ENCODE measurements at regions not wholly inside any gene's neighbourhood (a gene's known extent, or its start where the extent isn't known, plus 50 kb on each side); places are given as distances from the start of the nearest gene placed in this dataset.
"Not testable (repeated sequence)": the region's sequence is repeated elsewhere in the genome, so short reads cannot be mapped to it uniquely, and the experiment has no call there.

- Histone ChIP-seq H3K4me3 (ENCODE audit: control insufficient read depth in 2 of 3, extremely low read depth in 1 of 3, insufficient read depth in 2 of 3, low read depth in 1 of 3, low read length in 3 of 3) (no peak overlapping the region), H3K9ac (ENCODE audit: control insufficient read depth, extremely low read depth, insufficient read depth, low read length) (no peak overlapping the region), H3K79me2 (ENCODE audit: control insufficient read depth, insufficient read depth, low read length) (no peaks in the 10 kb centered on the region), H3K4me1 (ENCODE audit: control insufficient read depth, extremely low read depth, insufficient read depth, low read length) (no peaks in the 10 kb centered on the region), H3K9me1 (ENCODE audit: control insufficient read depth, extremely low read depth, insufficient read depth, low read length) (no peaks in the 10 kb centered on the region), H3K9me3 (ENCODE audit: control insufficient read depth, low read depth, low read length) (no peaks in the 10 kb centered on the region), H3K27me3 (ENCODE audit: control insufficient read depth, extremely low read depth, insufficient read depth, low read length) (no peaks in the 10 kb centered on the region), H2AFZ (ENCODE audit: control insufficient read depth, low read length) (no peak overlapping the region), H4K20me1 (ENCODE audit: control insufficient read depth, extremely low read depth, insufficient read depth, low read length) (no peaks in the 10 kb centered on the region), H3K27ac (ENCODE audit: control insufficient read depth, insufficient read depth, low read length) (no peak overlapping the region), H3K4me2 (ENCODE audit: control insufficient read depth, extremely low read depth, insufficient read depth, low read depth, low read length) (no peak overlapping the region), H3K36me3 (ENCODE audit: control insufficient read depth in 2 of 2, extremely low read depth in 1 of 2, insufficient read depth in 2 of 2, low read length in 2 of 2) (no peaks in the 10 kb centered on the region)
- dilution Hi-C loops (cut with MboI; ENCODE audit: extremely low pct_ligation_motif_present, low sequenced_read_pairs): no loop called here
- TF ChIP-seq CTCF (optimal IDR thresholded peaks at IDR 0.05 in 1 of 3, IDR thresholded peaks at IDR 0.05 in 1 of 3, conservative IDR thresholded peaks at IDR 0.05 in 1 of 3; ENCODE audit: extremely low read depth in 1 of 3, insufficient read depth in 2 of 3, low read length in 3 of 3) (no peak), EZH2 (IDR thresholded peaks at IDR 0.05; ENCODE audit: low read length) (no peak)
- DNase-seq (ENCODE audit: low read depth, low spot score): no peak
- FAIRE-seq: no peak
Measured at GRCh38 chr21:24509131-24509530, 1098.2 kb downstream of the MRPL39 start.

DNA sequence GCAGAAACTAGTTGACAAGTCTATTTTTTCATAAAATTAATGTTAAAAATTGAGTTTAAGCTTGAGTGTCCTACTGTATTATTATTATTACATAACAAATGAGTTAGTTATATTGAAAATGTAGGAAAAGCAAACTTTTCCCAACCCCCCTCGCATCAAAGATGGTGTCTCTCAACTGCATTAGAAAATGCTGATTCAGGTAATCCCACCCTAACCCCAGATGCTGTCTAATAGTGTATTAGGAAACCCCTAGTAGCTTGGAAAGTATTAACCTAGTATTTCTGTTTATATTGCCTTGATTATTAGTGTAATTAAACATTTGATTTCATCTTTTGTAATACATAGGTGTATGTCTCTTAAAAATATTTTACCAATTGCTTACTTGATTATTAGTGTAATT is 1120.3 kb downstream of the MRPL39 start:
- Histone ChIP-seq H3K9ac (ENCODE audit: control insufficient read depth, extremely low read depth, insufficient read depth, low read length) (no peak overlapping the region), H3K9me3 (ENCODE audit: control insufficient read depth, low read depth, low read length) (no peaks in the 10 kb centered on the region), H3K9me1 (ENCODE audit: control insufficient read depth, extremely low read depth, insufficient read depth, low read length) (no peaks in the 10 kb centered on the region), H3K27me3 (ENCODE audit: control insufficient read depth, extremely low read depth, insufficient read depth, low read length) (no peaks in the 10 kb centered on the region), H2AFZ (ENCODE audit: control insufficient read depth, low read length) (no peak overlapping the region), H3K27ac (ENCODE audit: control insufficient read depth, insufficient read depth, low read length) (no peak overlapping the region), H3K36me3 (ENCODE audit: control insufficient read depth in 2 of 2, extremely low read depth in 1 of 2, insufficient read depth in 2 of 2, low read length in 2 of 2) (no peaks in the 10 kb centered on the region), H3K4me3 (ENCODE audit: control insufficient read depth in 2 of 3, extremely low read depth in 1 of 3, insufficient read depth in 2 of 3, low read depth in 1 of 3, low read length in 3 of 3) (no peak overlapping the region), H3K4me1 (ENCODE audit: control insufficient read depth, extremely low read depth, insufficient read depth, low read length) (no peaks in the 10 kb centered on the region), H4K20me1 (ENCODE audit: control insufficient read depth, extremely low read depth, insufficient read depth, low read length) (no peaks in the 10 kb centered on the region), H3K79me2 (ENCODE audit: control insufficient read depth, insufficient read depth, low read length) (no peaks in the 10 kb centered on the region), H3K4me2 (ENCODE audit: control insufficient read depth, extremely low read depth, insufficient read depth, low read depth, low read length) (no peak overlapping the region)
- DNase-seq (ENCODE audit: low read depth, low spot score): no peak
- dilution Hi-C loops (cut with MboI; ENCODE audit: extremely low pct_ligation_motif_present, low sequenced_read_pairs): no loop called here
- no peak for TF ChIP-seq CTCF (optimal IDR thresholded peaks at IDR 0.05 in 1 of 3, IDR thresholded peaks at IDR 0.05 in 1 of 3, conservative IDR thresholded peaks at IDR 0.05 in 1 of 3; ENCODE audit: extremely low read depth in 1 of 3, insufficient read depth in 2 of 3, low read length in 3 of 3)
- no peak for TF ChIP-seq EZH2 (IDR thresholded peaks at IDR 0.05; ENCODE audit: low read length)
- FAIRE-seq: no peak

- H3K9me1 ChIP-seq (ENCODE audit: control insufficient read depth, extremely low read depth, insufficient read depth, low read length); dilution Hi-C loops (cut with MboI; ENCODE audit: extremely low pct_ligation_motif_present, low sequenced_read_pairs); H3K27ac ChIP-seq (ENCODE audit: control insufficient read depth, insufficient read depth, low read length); H3K4me1 ChIP-seq (ENCODE audit: control insufficient read depth, extremely low read depth, insufficient read depth, low read length); H3K27me3 ChIP-seq (ENCODE audit: control insufficient read depth, extremely low read depth, insufficient read depth, low read length); H3K9me3 ChIP-seq (ENCODE audit: control insufficient read depth, low read depth, low read length); H3K4me3 ChIP-seq (ENCODE audit: control insufficient read depth in 2 of 3, extremely low read depth in 1 of 3, insufficient read depth in 2 of 3, low read depth in 1 of 3, low read length in 3 of 3); H3K9ac ChIP-seq (ENCODE audit: control insufficient read depth, extremely low read depth, insufficient read depth, low read length); H3K36me3 ChIP-seq (ENCODE audit: control insufficient read depth in 2 of 2, extremely low read depth in 1 of 2, insufficient read depth in 2 of 2, low read length in 2 of 2); H4K20me1 ChIP-seq (ENCODE audit: control insufficient read depth, extremely low read depth, insufficient read depth, low read length); FAIRE-seq; H3K4me2 ChIP-seq (ENCODE audit: control insufficient read depth, extremely low read depth, insufficient read depth, low read depth, low read length); H2AFZ ChIP-seq (ENCODE audit: control insufficient read depth, low read length); H3K79me2 ChIP-seq (ENCODE audit: control insufficient read depth, insufficient read depth, low read length); DNase-seq (ENCODE audit: low read depth, low spot score): not testable (repeated sequence)
Measured at GRCh38 chr21:24483361-24483760, 1123.9 kb downstream of the MRPL39 start.

Measured in keratinocyte (primary cell).